HL-60 (cell line): ENCODE measurements at regions not wholly inside any gene's neighbourhood (a gene's known extent, or its start where the extent isn't known, plus 50 kb on each side); places are given as distances from the start of the nearest gene placed in this dataset.

Source experiments
- GABPA ChIP-seq: IDR thresholded peaks from 2 replicates; pipeline ENCODE4 v1.6.1; 2012; ENCODE audit warnings: low read depth
- POLR2AphosphoS5 ChIP-seq: IDR thresholded peaks from 2 replicates; pipeline ENCODE4 v1.6.1; 2012; ENCODE audit warnings: low read depth
- REST ChIP-seq: IDR thresholded peaks from 2 replicates; pipeline ENCODE4 v1.6.1; 2012; ENCODE audit warnings: low read depth; ENCODE audit not compliant: insufficient replicate concordance
- SPI1 ChIP-seq: IDR thresholded peaks from 2 replicates; pipeline ENCODE4 v1.6.1; 2012; ENCODE audit warnings: low read depth, mild to moderate bottlenecking, borderline replicate concordance
- TF ChIP-seq, protein P1 (sequence below): IDR thresholded peaks from one replicate; pipeline ENCODE4 v1.5.1; 2011; ENCODE audit warnings: low read length, control low read depth, inconsistent platforms; ENCODE audit not compliant: insufficient read depth

DNA sequence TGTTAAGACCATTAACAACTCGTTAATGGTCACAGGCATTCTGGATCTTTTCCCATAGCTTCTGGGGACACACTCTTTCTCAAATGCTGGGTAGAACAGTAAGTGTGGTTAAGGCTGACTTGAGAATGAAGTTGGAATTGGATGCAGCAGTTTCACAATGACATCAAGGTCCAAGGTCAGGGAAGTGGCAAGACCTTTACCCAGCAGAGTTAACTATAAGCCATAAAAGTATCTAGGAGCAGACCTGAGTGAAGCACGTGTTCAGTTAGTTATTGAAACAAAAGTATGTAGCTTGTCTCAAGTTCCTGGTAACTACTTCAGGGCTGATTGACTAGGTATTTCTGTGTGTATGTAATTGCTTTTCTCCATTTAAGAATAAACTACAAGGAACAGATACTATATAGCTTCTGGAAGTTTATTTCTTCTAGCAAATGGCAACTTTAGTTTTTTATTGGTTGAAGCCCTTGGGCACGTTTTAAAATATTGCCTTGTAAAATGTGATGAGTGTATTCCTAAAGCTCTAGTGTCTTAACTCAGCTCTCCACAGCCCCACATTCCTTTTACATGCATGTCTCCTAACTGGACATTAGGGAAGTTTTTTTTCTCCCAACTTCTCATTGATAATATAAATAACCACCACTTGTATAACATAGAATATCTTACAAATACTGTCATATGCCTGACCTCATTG lies 479.0 kb upstream of the CITED2 start:
- TF ChIP-seq, protein P1, sequence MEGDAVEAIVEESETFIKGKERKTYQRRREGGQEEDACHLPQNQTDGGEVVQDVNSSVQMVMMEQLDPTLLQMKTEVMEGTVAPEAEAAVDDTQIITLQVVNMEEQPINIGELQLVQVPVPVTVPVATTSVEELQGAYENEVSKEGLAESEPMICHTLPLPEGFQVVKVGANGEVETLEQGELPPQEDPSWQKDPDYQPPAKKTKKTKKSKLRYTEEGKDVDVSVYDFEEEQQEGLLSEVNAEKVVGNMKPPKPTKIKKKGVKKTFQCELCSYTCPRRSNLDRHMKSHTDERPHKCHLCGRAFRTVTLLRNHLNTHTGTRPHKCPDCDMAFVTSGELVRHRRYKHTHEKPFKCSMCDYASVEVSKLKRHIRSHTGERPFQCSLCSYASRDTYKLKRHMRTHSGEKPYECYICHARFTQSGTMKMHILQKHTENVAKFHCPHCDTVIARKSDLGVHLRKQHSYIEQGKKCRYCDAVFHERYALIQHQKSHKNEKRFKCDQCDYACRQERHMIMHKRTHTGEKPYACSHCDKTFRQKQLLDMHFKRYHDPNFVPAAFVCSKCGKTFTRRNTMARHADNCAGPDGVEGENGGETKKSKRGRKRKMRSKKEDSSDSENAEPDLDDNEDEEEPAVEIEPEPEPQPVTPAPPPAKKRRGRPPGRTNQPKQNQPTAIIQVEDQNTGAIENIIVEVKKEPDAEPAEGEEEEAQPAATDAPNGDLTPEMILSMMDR: no peak
- TF ChIP-seq REST (no peak), GABPA (no peak), POLR2AphosphoS5 (no peak), SPI1 (no peak)
